CD4-positive, alpha-beta T cell (primary cell): ENCODE measurements at regions not wholly inside any gene's neighbourhood (a gene's known extent, or its start where the extent isn't known, plus 50 kb on each side); places are given as distances from the start of the nearest gene placed in this dataset.

Experiments used
- ATAC-seq: fragments of 200-7000 bp; cut with Tn5 transposase; one replicate; pipeline ENCODE4 v1.10.0; 2022; ENCODE audit warnings: mild to moderate bottlenecking; ENCODE audit not compliant: poor library complexity
- CTCF ChIA-PET: fragments of 350-600 bp; sonication (Branson Sonifier 250); formaldehyde crosslinking; loops from one replicate; lab custom pipeline; 2021; ENCODE audit warnings: antibody characterized with exemption, inconsistent platforms; lab: Charles Lee
- POLR2A ChIA-PET: fragments of 350-600 bp; sonication (Branson Sonifier 250); formaldehyde crosslinking; loops from one replicate; lab custom pipeline; 2021; ENCODE audit warnings: antibody characterized with exemption, inconsistent platforms; lab: Charles Lee
- DNase-seq, 14 experiments: peaks; one replicate each; pipeline ENCODE4 v3.0.0-alpha.2; 2013 to 2020; ENCODE audit warnings: mixed read lengths in 2 of 14
- H3K27ac ChIP-seq, 2 donors: one replicate each; pipeline versions ENCODE4 v1.5.1 to v1.7.0; 2013; ENCODE audit warnings: low read length in 2 of 2, low read depth in 1 of 2, mild to moderate bottlenecking in 1 of 2
- H3K27me3 ChIP-seq, 2 experiments: 1 replicate in 1 of 2; 2 replicates in 1 of 2; pipeline versions ENCODE4 v1.6.1 to v1.7.0; 2013; ENCODE audit warnings: low read length in 2 of 2, control low read depth in 1 of 2, mild to moderate bottlenecking in 1 of 2, moderate library complexity in 1 of 2; ENCODE audit not compliant: insufficient read depth in 2 of 2, control insufficient read depth in 1 of 2
- H3K36me3 ChIP-seq: one replicate; pipeline ENCODE4 v1.6.1; 2013; ENCODE audit warnings: low read length, control low read depth; ENCODE audit not compliant: insufficient read depth
- H3K4me1 ChIP-seq: one replicate; pipeline ENCODE4 v1.6.1; 2013; ENCODE audit warnings: low read length, control low read depth; ENCODE audit not compliant: insufficient read depth
- H3K4me3 ChIP-seq: one replicate; pipeline ENCODE4 v1.5.1; 2013; ENCODE audit warnings: mild to moderate bottlenecking, low read length, moderate library complexity
- H3K9me3 ChIP-seq, 2 experiments: 1 replicate in 1 of 2; 2 replicates in 1 of 2; pipeline versions ENCODE4 v1.6.1 to v1.7.0; 2013; ENCODE audit warnings: low read length in 2 of 2, mild to moderate bottlenecking in 2 of 2, control low read depth in 1 of 2, moderate library complexity in 1 of 2; ENCODE audit not compliant: control insufficient read depth in 1 of 2, insufficient read depth in 1 of 2
- H3K27ac Mint-ChIP-seq: one replicate; pipeline ENCODE4 v1.8.0; 2020; ENCODE audit warnings: mixed read lengths
- H3K27me3 Mint-ChIP-seq: one replicate; pipeline ENCODE4 v1.8.0; 2021; ENCODE audit warnings: mixed read lengths
- H3K36me3 Mint-ChIP-seq: one replicate; pipeline ENCODE4 v1.8.0; 2021; ENCODE audit warnings: low read depth, mixed read lengths
- H3K4me1 Mint-ChIP-seq: one replicate; pipeline ENCODE4 v1.8.0; 2021; ENCODE audit warnings: low read depth, mixed read lengths
- H3K4me3 Mint-ChIP-seq: one replicate; pipeline ENCODE4 v1.8.0; 2020; ENCODE audit warnings: mild to moderate bottlenecking, mixed read lengths
- H3K9me3 Mint-ChIP-seq: one replicate; pipeline ENCODE4 v1.8.0; 2020; ENCODE audit warnings: mixed read lengths
- CTCF ChIP-seq: fragments of 200-600 bp; IDR thresholded peaks from one replicate; pipeline ENCODE4 v1.8.0; 2022; ENCODE audit warnings: antibody characterized with exemption, mild to moderate bottlenecking
- intact Hi-C, 2 experiments: fragments of 100-400 bp; cut with DNase I in 1 of 2; cut with micrococcal nuclease in 1 of 2; formaldehyde crosslinking; loops; one replicate each; pipeline versions ENCODE4 v1.15.1 to v1.9.0; 2023 to 2025; cut with DNase I, micrococcal nuclease

GRCh38 chr12:79534029-79534867 is 156.5 kb downstream of the PAWR start:
- no peaks in the 10 kb centered on the region for H3K4me1 Mint-ChIP-seq
- POLR2A ChIA-PET: no interaction called here
- intact Hi-C loops: no loop called here
- CTCF ChIA-PET: no interaction called here
- H3K27ac Mint-ChIP-seq: no peak overlapping the region
- Histone ChIP-seq H3K4me1 (no peaks in the 10 kb centered on the region), H3K4me3 (no peak overlapping the region), H3K27me3 (no peaks in the 10 kb centered on the region), H3K36me3 (no peaks in the 10 kb centered on the region), H3K27ac (no peak overlapping the region), H3K9me3 (peaks cover 0 to 3% of the 10 kb centered on the region in 2 experiments)
- TF ChIP-seq CTCF: no peak
- ATAC-seq (no peak), DNase-seq (no peak)
- H3K4me3 Mint-ChIP-seq: no peak overlapping the region
- no peaks in the 10 kb centered on the region for H3K36me3 Mint-ChIP-seq
- no peaks in the 10 kb centered on the region for H3K9me3 Mint-ChIP-seq
- no peaks in the 10 kb centered on the region for H3K27me3 Mint-ChIP-seq

GRCh38 chr12:79532907-79533288 is 157.9 kb downstream of the PAWR start:
- Mint-ChIP-seq H3K27ac (no peak overlapping the region), H3K4me1 (no peaks in the 10 kb centered on the region), H3K9me3 (no peaks in the 10 kb centered on the region), H3K27me3 (no peaks in the 10 kb centered on the region), H3K36me3 (no peaks in the 10 kb centered on the region), H3K4me3 (no peak overlapping the region)
- Histone ChIP-seq H3K4me1 (no peaks in the 10 kb centered on the region), H3K9me3 (peaks cover 0 to 3% of the 10 kb centered on the region in 2 experiments), H3K4me3 (no peak overlapping the region), H3K27me3 (no peaks in the 10 kb centered on the region), H3K36me3 (no peaks in the 10 kb centered on the region), H3K27ac (no peak overlapping the region)
- ChIA-PET CTCF (no interaction called here), POLR2A (interaction anchor here (0.7 kb wide), 1 partner anchor 244 kb away, joined by 3 read pairs; no protein-coding TSS in a partner anchor)
- intact Hi-C loops: no loop called here
- ATAC-seq (no peak), DNase-seq (no peak)
- no peak for TF ChIP-seq CTCF

GRCh38 chr12:79531518-79531917 is 159.2 kb downstream of the PAWR start:
- peaks cover 0 to 3% of the 10 kb centered on the region in 2 experiments for H3K9me3 ChIP-seq
- Mint-ChIP-seq H3K27me3 (no peaks in the 10 kb centered on the region), H3K36me3 (no peaks in the 10 kb centered on the region), H3K4me3 (no peak overlapping the region), H3K9me3 (no peaks in the 10 kb centered on the region), H3K4me1 (no peaks in the 10 kb centered on the region), H3K27ac (no peak overlapping the region)
- CTCF ChIA-PET: no interaction called here
- no peaks in the 10 kb centered on the region for H3K4me1 ChIP-seq
- ATAC-seq (no peak), DNase-seq (no peak)
- POLR2A ChIA-PET: no interaction called here
- no peak overlapping the region for H3K4me3 ChIP-seq
- no peaks in the 10 kb centered on the region for H3K27me3 ChIP-seq
- H3K27ac ChIP-seq: no peak overlapping the region
- H3K36me3 ChIP-seq: no peaks in the 10 kb centered on the region
- TF ChIP-seq CTCF: no peak
- intact Hi-C loops: no loop called here
